H1 (cell line): ENCODE measurements at regions not wholly inside any gene's neighbourhood (a gene's known extent, or its start where the extent isn't known, plus 50 kb on each side); places are given as distances from the start of the nearest gene placed in this dataset.

Source experiments
- CTCF ChIA-PET: fragments of 300-600 bp; sonication (Branson Sonifier 250); formaldehyde crosslinking; loops from one replicate; lab custom pipeline; 2021; ENCODE audit not compliant: partially characterized antibody; lab: Charles Lee
- POLR2A ChIA-PET: fragments of 300-600 bp; sonication (Branson Sonifier 250); formaldehyde crosslinking; loops from one replicate; lab custom pipeline; 2021; ENCODE audit warnings: inconsistent platforms; ENCODE audit not compliant: partially characterized antibody; lab: Charles Lee
- DNase-seq, 2 experiments: peaks; one replicate each; pipeline versions ENCODE4 v3.0.0 to v3.0.0-alpha.2; 2010 to 2022; ENCODE audit warnings: low spot score in 2 of 2, low read depth in 1 of 2, mixed read lengths in 1 of 2
- FAIRE-seq: peaks from 2 replicates; lab custom pipeline; 2011; peaks lifted over from hg19 to GRCh38; lab: Jason Lieb, UNC
- H2AFZ ChIP-seq: 2 replicates; pipeline ENCODE4 v1.8.1; 2012; ENCODE audit warnings: low read length, inconsistent platforms
- H2AK5ac ChIP-seq: 2 replicates; pipeline ENCODE4 v1.6.1; 2013; ENCODE audit warnings: low read depth, low read length
- H2BK120ac ChIP-seq: replicated peaks from 2 replicates; pipeline ENCODE3; 2013; ENCODE audit warnings: low read depth, low read length, inconsistent platforms
- H2BK12ac ChIP-seq: 2 replicates; pipeline ENCODE4 v1.6.1; 2013; ENCODE audit warnings: low read depth, low read length
- H2BK15ac ChIP-seq: 2 replicates; pipeline ENCODE4 v1.6.1; 2013; ENCODE audit warnings: low read length
- H2BK20ac ChIP-seq: 2 replicates; pipeline ENCODE4 v1.6.1; 2013; ENCODE audit warnings: low read length
- H2BK5ac ChIP-seq: 2 replicates; pipeline ENCODE4 v1.6.1; 2013; ENCODE audit warnings: low read depth, low read length
- H3K14ac ChIP-seq: 2 replicates; pipeline ENCODE4 v1.6.1; 2013; ENCODE audit warnings: inconsistent platforms; ENCODE audit not compliant: insufficient read length
- H3K18ac ChIP-seq: 2 replicates; pipeline ENCODE4 v1.6.1; 2013; ENCODE audit warnings: low read length; ENCODE audit errors: extremely low read depth
- H3K23ac ChIP-seq: 2 replicates; pipeline ENCODE4 v1.6.1; 2013; ENCODE audit warnings: inconsistent platforms; ENCODE audit not compliant: insufficient read length
- H3K23me2 ChIP-seq: 2 replicates; pipeline ENCODE4 v1.6.1; 2013; ENCODE audit warnings: low read depth, low read length
- H3K27ac ChIP-seq: 2 replicates; pipeline ENCODE4 v1.6.1; 2011; ENCODE audit warnings: low read depth, low read length, inconsistent platforms
- H3K27me3 ChIP-seq, 4 experiments: replicated peaks in 1 of 4; 1 replicate in 1 of 4; 2 replicates in 3 of 4; pipeline versions ENCODE4 v1.6.1 to v1.8.1; 2011 to 2013; ENCODE audit warnings: low read length in 3 of 4, mild to moderate bottlenecking in 3 of 4, inconsistent platforms in 2 of 4, mixed read lengths in 2 of 4, moderate library complexity in 1 of 4; ENCODE audit not compliant: control insufficient read depth in 3 of 4, insufficient read depth in 3 of 4; ENCODE audit errors: extremely low read depth in 1 of 4
- H3K36me3 ChIP-seq, 4 experiments: 2 replicates each; pipeline versions ENCODE4 v1.6.1 to v1.8.1; 2011 to 2013; ENCODE audit warnings: mild to moderate bottlenecking in 4 of 4, low read length in 3 of 4, moderate library complexity in 2 of 4, control low read depth in 1 of 4, inconsistent platforms in 1 of 4; ENCODE audit not compliant: insufficient read depth in 4 of 4, control insufficient read depth in 2 of 4
- H3K4ac ChIP-seq: replicated peaks from 2 replicates; pipeline ENCODE3; 2013; ENCODE audit warnings: low read length, low read depth, mixed read lengths, inconsistent platforms; ENCODE audit not compliant: insufficient read length
- H3K4me1 ChIP-seq, 4 experiments: replicated peaks in 1 of 4; 1 replicate in 1 of 4; 2 replicates in 3 of 4; pipeline versions ENCODE4 v1.6.1 to v1.8.1; 2011 to 2013; ENCODE audit warnings: low read length in 3 of 4, inconsistent platforms in 2 of 4, mixed read lengths in 1 of 4; ENCODE audit not compliant: insufficient read depth in 4 of 4, control insufficient read depth in 3 of 4
- H3K4me2 ChIP-seq, 2 experiments: 2 replicates each; pipeline versions ENCODE4 v1.6.1 to v1.8.1; 2011 to 2013; ENCODE audit warnings: low read depth in 2 of 2, low read length in 2 of 2, control low read depth in 1 of 2, inconsistent platforms in 1 of 2, mild to moderate bottlenecking in 1 of 2; ENCODE audit not compliant: insufficient read depth in 1 of 2
- H3K4me3 ChIP-seq, 4 experiments: fragments of 200-600, 300-600 bp in 1 of 4; sonication (generic), shearing (Covaris generic), sonication (Bioruptor Twin) in 1 of 4; 2 replicates each; pipeline versions ENCODE4 v1.5.1 to v1.8.1; 2011 to 2016; ENCODE audit warnings: low read length in 4 of 4, low read depth in 3 of 4, control low read depth in 2 of 4, inconsistent platforms in 2 of 4, mild to moderate bottlenecking in 2 of 4, mixed read lengths in 1 of 4, moderate library complexity in 1 of 4; ENCODE audit not compliant: insufficient read depth in 2 of 4; ENCODE audit errors: extremely low read depth in 1 of 4
- H3K56ac ChIP-seq: replicated peaks from 2 replicates; pipeline ENCODE3; 2013; ENCODE audit warnings: low read depth, mild to moderate bottlenecking, mixed read lengths, low read length, inconsistent platforms; ENCODE audit not compliant: insufficient read length
- H3K79me1 ChIP-seq: 2 replicates; pipeline ENCODE4 v1.6.1; 2013; ENCODE audit warnings: low read depth, low read length, control low read depth
- H3K79me2 ChIP-seq, 2 experiments: 2 replicates each; pipeline versions ENCODE4 v1.6.1 to v1.8.1; 2012 to 2013; ENCODE audit warnings: low read length in 2 of 2, mild to moderate bottlenecking in 2 of 2, inconsistent platforms in 1 of 2; ENCODE audit not compliant: insufficient read depth in 2 of 2, control insufficient read depth in 1 of 2
- H3K9ac ChIP-seq, 4 experiments: replicated peaks in 1 of 4; 1 replicate in 1 of 4; 2 replicates in 3 of 4; pipeline versions ENCODE4 v1.6.1 to v1.8.1; 2011 to 2013; ENCODE audit warnings: low read depth in 3 of 4, low read length in 3 of 4, control low read depth in 2 of 4, mild to moderate bottlenecking in 2 of 4, moderate library complexity in 2 of 4, inconsistent platforms in 1 of 4; ENCODE audit errors: extremely low read depth in 1 of 4
- H3K9me3 ChIP-seq, 2 experiments: 2 replicates each; pipeline versions ENCODE4 v1.6.1 to v1.8.1; 2012 to 2013; ENCODE audit warnings: mild to moderate bottlenecking in 2 of 2, moderate library complexity in 2 of 2, control low read depth in 1 of 2, inconsistent platforms in 1 of 2, low read depth in 1 of 2, low read length in 1 of 2, mixed read lengths in 1 of 2; ENCODE audit not compliant: insufficient read depth in 2 of 2
- H4K20me1 ChIP-seq, 2 experiments: replicated peaks in 1 of 2; 2 replicates each; pipeline versions ENCODE3 to v1.8.1; 2011 to 2013; ENCODE audit warnings: inconsistent platforms in 2 of 2, low read length in 2 of 2, mild to moderate bottlenecking in 1 of 2; ENCODE audit not compliant: insufficient read depth in 2 of 2, control insufficient read depth in 1 of 2
- H4K5ac ChIP-seq: 2 replicates; pipeline ENCODE4 v1.6.1; 2013; ENCODE audit warnings: low read length, low read depth, mixed read lengths, inconsistent platforms; ENCODE audit not compliant: insufficient read length
- H4K8ac ChIP-seq: 2 replicates; pipeline ENCODE4 v1.8.0; 2013; ENCODE audit warnings: mild to moderate bottlenecking, moderate library complexity, low read length, inconsistent platforms; ENCODE audit not compliant: insufficient read depth; ENCODE audit errors: extremely low read depth
- H4K91ac ChIP-seq: replicated peaks from 2 replicates; pipeline ENCODE3; 2013; ENCODE audit warnings: low read length, mixed read lengths, inconsistent platforms; ENCODE audit not compliant: insufficient read length
- EGR1 ChIP-seq: IDR thresholded peaks from 2 replicates; pipeline ENCODE4 v1.6.1; 2011; ENCODE audit warnings: low read depth, low read length, borderline replicate concordance
- HDAC2 ChIP-seq, 2 experiments: fragments of 300-600 bp in 1 of 2; sonication (generic) in 1 of 2; IDR thresholded peaks; 2 replicates each; pipeline ENCODE4 v1.6.1; 2011 to 2012; ENCODE audit warnings: low read depth in 2 of 2, low read length in 2 of 2, mild to moderate bottlenecking in 2 of 2, moderate library complexity in 2 of 2, borderline replicate concordance in 1 of 2, inconsistent platforms in 1 of 2
- JUN ChIP-seq: IDR thresholded peaks from 2 replicates; pipeline ENCODE4 v1.6.1; 2011; ENCODE audit warnings: low read depth, mild to moderate bottlenecking, improper control_type of control experiment, low read length
- NANOG ChIP-seq: IDR thresholded peaks from 2 replicates; pipeline ENCODE4 v1.6.1; 2011; ENCODE audit warnings: low read length, low read depth, mild to moderate bottlenecking, inconsistent platforms; ENCODE audit not compliant: insufficient read depth, poor library complexity, severe bottlenecking
- NRF1 ChIP-seq: IDR thresholded peaks from 2 replicates; pipeline ENCODE4 v1.6.1; 2011; ENCODE audit warnings: mild to moderate bottlenecking, low read depth, low read length, improper control_type of control experiment
- SP2 ChIP-seq: IDR thresholded peaks from 2 replicates; pipeline ENCODE4 v1.6.1; 2012; ENCODE audit warnings: mild to moderate bottlenecking, low read length, inconsistent platforms
- TAF1 ChIP-seq: IDR thresholded peaks from 2 replicates; pipeline ENCODE4 v1.6.1; 2011; ENCODE audit warnings: mild to moderate bottlenecking, low read depth, low read length
- WGBS, 2 experiments: shearing (Covaris generic) in 1 of 2; methylation state at CpG; one replicate each; pipeline versions ENCODE4 v1.1.6 to v1.1.7; 2013 to 2015; ENCODE audit warnings: low lambda C conversion rate in 2 of 2, mixed read lengths in 2 of 2, inconsistent platforms in 1 of 2, low coverage in 1 of 2, missing lambda C conversion rate in 1 of 2; ENCODE audit not compliant: insufficient replicate concordance in 2 of 2, insufficient coverage in 1 of 2, insufficient read length in 1 of 2; ENCODE audit errors: extremely low coverage in 1 of 2, missing lambda C conversion rate in 1 of 2; 5-methylcytosine and 5-hydroxymethylcytosine counted together
- TF ChIP-seq, protein P1 (sequence below), 3 experiments: IDR thresholded peaks; 1 replicate in 2 of 3; 2 replicates in 1 of 3; pipeline versions ENCODE4 v1.5.1 to v1.6.1; 2011; ENCODE audit warnings: low read length in 3 of 3, mild to moderate bottlenecking in 3 of 3, inconsistent platforms in 2 of 3, low read depth in 1 of 3, moderate library complexity in 1 of 3; ENCODE audit not compliant: insufficient read depth in 1 of 3; ENCODE audit errors: control extremely low read depth in 1 of 3
- TF ChIP-seq, protein P2 (sequence below): IDR thresholded peaks from 2 replicates; pipeline ENCODE4 v1.6.1; 2012; ENCODE audit warnings: inconsistent platforms

DNA sequence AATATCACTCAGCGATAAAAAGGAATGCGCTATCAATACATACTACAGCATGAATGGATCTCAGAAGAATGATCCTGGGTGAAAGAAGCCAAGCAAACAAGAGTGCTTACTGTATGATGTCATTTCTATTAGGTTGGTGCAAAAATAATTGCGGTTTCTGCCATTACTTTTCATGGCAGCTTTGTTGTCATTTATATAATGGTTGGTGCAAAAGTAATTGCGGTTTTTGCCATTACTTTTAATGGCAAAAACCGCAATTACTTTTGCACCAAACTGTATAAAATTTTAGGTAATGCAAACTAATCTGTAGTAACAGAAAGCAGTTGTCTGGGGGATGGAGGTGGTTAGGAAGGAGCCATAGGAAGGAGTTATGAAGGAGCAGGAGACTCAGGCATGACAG is 318.3 kb upstream of the ZMIZ1 start:
- H3K36me3 ChIP-seq: no peaks in the 10 kb centered on the region
- no peak overlapping the region for H3K18ac ChIP-seq
- no peaks in the 10 kb centered on the region; a peak in 1 of 7 replicates for H3K27me3 ChIP-seq
- H3K56ac ChIP-seq: no peak overlapping the region
- no peak overlapping the region for H3K4me2 ChIP-seq
- no peak overlapping the region for H3K4me3 ChIP-seq
- no peaks in the 10 kb centered on the region for H3K79me1 ChIP-seq
- peaks cover 1 to 10% (median 9%) of the 10 kb centered on the region in 4 experiments; a peak in 4 of 7 replicates for H3K4me1 ChIP-seq
- POLR2A ChIA-PET: no interaction called here
- H2AFZ ChIP-seq: no peak overlapping the region
- no peak overlapping the region for H2BK12ac ChIP-seq
- no peak overlapping the region for H4K91ac ChIP-seq
- no peaks in the 10 kb centered on the region for H3K79me2 ChIP-seq
- H3K9me3 ChIP-seq: no peaks in the 10 kb centered on the region
- H2BK20ac ChIP-seq: no peak overlapping the region
- no peak overlapping the region for H2BK15ac ChIP-seq
- TF ChIP-seq SP2 (no peak), NRF1 (no peak), HDAC2 (IDR thresholded peaks at IDR 0.05; ENCODE audit: borderline replicate concordance in 1 of 2, low read depth in 2 of 2, low read length in 2 of 2) (no peak), TAF1 (no peak), EGR1 (no peak), JUN (no peak), NANOG (no peak)
- TF ChIP-seq, protein P1, sequence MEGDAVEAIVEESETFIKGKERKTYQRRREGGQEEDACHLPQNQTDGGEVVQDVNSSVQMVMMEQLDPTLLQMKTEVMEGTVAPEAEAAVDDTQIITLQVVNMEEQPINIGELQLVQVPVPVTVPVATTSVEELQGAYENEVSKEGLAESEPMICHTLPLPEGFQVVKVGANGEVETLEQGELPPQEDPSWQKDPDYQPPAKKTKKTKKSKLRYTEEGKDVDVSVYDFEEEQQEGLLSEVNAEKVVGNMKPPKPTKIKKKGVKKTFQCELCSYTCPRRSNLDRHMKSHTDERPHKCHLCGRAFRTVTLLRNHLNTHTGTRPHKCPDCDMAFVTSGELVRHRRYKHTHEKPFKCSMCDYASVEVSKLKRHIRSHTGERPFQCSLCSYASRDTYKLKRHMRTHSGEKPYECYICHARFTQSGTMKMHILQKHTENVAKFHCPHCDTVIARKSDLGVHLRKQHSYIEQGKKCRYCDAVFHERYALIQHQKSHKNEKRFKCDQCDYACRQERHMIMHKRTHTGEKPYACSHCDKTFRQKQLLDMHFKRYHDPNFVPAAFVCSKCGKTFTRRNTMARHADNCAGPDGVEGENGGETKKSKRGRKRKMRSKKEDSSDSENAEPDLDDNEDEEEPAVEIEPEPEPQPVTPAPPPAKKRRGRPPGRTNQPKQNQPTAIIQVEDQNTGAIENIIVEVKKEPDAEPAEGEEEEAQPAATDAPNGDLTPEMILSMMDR (IDR thresholded peaks at IDR 0.05; ENCODE audit: control extremely low read depth in 1 of 3, insufficient read depth in 1 of 3, low read depth in 1 of 3, low read length in 3 of 3): no peak
- TF ChIP-seq, protein P2, sequence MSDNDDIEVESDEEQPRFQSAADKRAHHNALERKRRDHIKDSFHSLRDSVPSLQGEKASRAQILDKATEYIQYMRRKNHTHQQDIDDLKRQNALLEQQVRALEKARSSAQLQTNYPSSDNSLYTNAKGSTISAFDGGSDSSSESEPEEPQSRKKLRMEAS: no peak
- WGBS, 2 experiments: 79% methylated on average over 5 of the region's 5 CpGs; no CpG with 5 or more reads in 1 of the 2 experiments
- H2BK120ac ChIP-seq: no peak overlapping the region
- H3K9ac ChIP-seq: no peak overlapping the region
- H3K27ac ChIP-seq: no peak overlapping the region
- no peak overlapping the region for H3K4ac ChIP-seq
- H4K8ac ChIP-seq: no peak overlapping the region
- no peak overlapping the region for H3K14ac ChIP-seq
- no peaks in the 10 kb centered on the region for H3K23me2 ChIP-seq
- CTCF ChIA-PET: interaction anchor here (1.5 kb wide), 1 partner anchor 103 kb away, joined by 3 read pairs; no protein-coding TSS in a partner anchor
- H2AK5ac ChIP-seq: no peak overlapping the region
- FAIRE-seq (no peak), DNase-seq (no peak)
- no peak overlapping the region for H3K23ac ChIP-seq
- H4K5ac ChIP-seq: no peak overlapping the region
- no peaks in the 10 kb centered on the region for H4K20me1 ChIP-seq
- no peak overlapping the region for H2BK5ac ChIP-seq
